ENCODE measurements at regions not wholly inside any gene's neighbourhood (a gene's known extent, or its start where the extent isn't known, plus 50 kb on each side); places are given as distances from the start of the nearest gene placed in this dataset.
"Not testable (repeated sequence)": the region's sequence is repeated elsewhere in the genome, so short reads cannot be mapped to it uniquely, and the experiment has no call there.

- DNase-seq: no peak
- intact Hi-C loops (cut with DNase I): no loop called here
- ATAC-seq (ENCODE audit: poor library complexity): no peak
Observed at GRCh38 chr16:9661336-9662017, 520.8 kb downstream of the GRIN2A start.

- ATAC-seq (ENCODE audit: poor library complexity) (no peak), DNase-seq (no peak)
- intact Hi-C loops (cut with DNase I): no loop called here
Observed at GRCh38 chr16:9663588-9663987, 518.6 kb downstream of the GRIN2A start.

GRCh38 chr16:9665851-9666271 lies 516.4 kb downstream of the GRIN2A start:
- DNase-seq (no peak), ATAC-seq (ENCODE audit: poor library complexity) (no peak)
- intact Hi-C loops (cut with DNase I): no loop called here

GRCh38 chr16:9666834-9667480 lies 515.3 kb downstream of the GRIN2A start:
- DNase-seq: no peak
- no peak for ATAC-seq (ENCODE audit: poor library complexity)
- intact Hi-C loops (cut with DNase I): no loop called here

- DNase-seq: no peak
- ATAC-seq (ENCODE audit: poor library complexity): no peak
- intact Hi-C loops (cut with DNase I): no loop called here
Observed at GRCh38 chr16:9670033-9670432, 512.2 kb downstream of the GRIN2A start.

GRCh38 chr16:9670616-9671015 lies 511.6 kb downstream of the GRIN2A start:
- DNase-seq; ATAC-seq (ENCODE audit: poor library complexity); intact Hi-C loops (cut with DNase I): not testable (repeated sequence)

GRCh38 chr16:9676560-9677300 lies 505.5 kb downstream of the GRIN2A start:
- intact Hi-C loops (cut with DNase I); DNase-seq; ATAC-seq (ENCODE audit: poor library complexity): not testable (repeated sequence)

GRCh38 chr16:9677301-9677653 lies 505.0 kb downstream of the GRIN2A start:
- intact Hi-C loops (cut with DNase I): no loop called here
- DNase-seq (no peak), ATAC-seq (ENCODE audit: poor library complexity) (no peak)

- DNase-seq: no peak
- intact Hi-C loops (cut with DNase I): no loop called here
Observed at GRCh38 chr16:9679213-9679767, 502.9 kb downstream of the GRIN2A start.

GRCh38 chr16:9680019-9680655 lies 502.1 kb downstream of the GRIN2A start:
- DNase-seq (no peak), ATAC-seq (ENCODE audit: poor library complexity) (no peak)
- intact Hi-C loops (cut with DNase I): no loop called here

More at GRCh38 chr16:9679213-9679767, 502.9 kb downstream of the GRIN2A start:
- no peak for ATAC-seq (ENCODE audit: poor library complexity)

GRCh38 chr16:9680968-9681367 lies 501.3 kb downstream of the GRIN2A start:
- intact Hi-C loops (cut with DNase I): no loop called here
- DNase-seq (no peak), ATAC-seq (ENCODE audit: poor library complexity) (no peak)

GRCh38 chr16:9681508-9681907 lies 500.7 kb downstream of the GRIN2A start:
- intact Hi-C loops (cut with DNase I): no loop called here

GRCh38 chr16:9682320-9682719 lies 499.9 kb downstream of the GRIN2A start:
- DNase-seq (no peak), ATAC-seq (ENCODE audit: poor library complexity) (no peak)
- intact Hi-C loops (cut with DNase I): no loop called here

More at GRCh38 chr16:9681508-9681907, 500.7 kb downstream of the GRIN2A start:
- ATAC-seq (ENCODE audit: poor library complexity) (no peak), DNase-seq (no peak)

- ATAC-seq (ENCODE audit: poor library complexity): no peak
- DNase-seq: no peak
- intact Hi-C loops (cut with DNase I): no loop called here
Observed at GRCh38 chr16:9683677-9684076, 498.6 kb downstream of the GRIN2A start.

- no peak for ATAC-seq (ENCODE audit: poor library complexity)
- intact Hi-C loops (cut with DNase I): no loop called here
- no peak for DNase-seq
Observed at GRCh38 chr16:9687737-9688319, 494.4 kb downstream of the GRIN2A start.

- DNase-seq (no peak), ATAC-seq (ENCODE audit: poor library complexity) (no peak)
- intact Hi-C loops (cut with DNase I): no loop called here
Observed at GRCh38 chr16:9689597-9689996, 492.6 kb downstream of the GRIN2A start.

GRCh38 chr16:9695152-9695551 lies 487.1 kb downstream of the GRIN2A start:
- intact Hi-C loops (cut with DNase I): no loop called here
- DNase-seq: no peak
- ATAC-seq (ENCODE audit: poor library complexity): no peak
